Stomach (tissue), 4 donors: ENCODE measurements at regions not wholly inside any gene's neighbourhood (a gene's known extent, or its start where the extent isn't known, plus 50 kb on each side); places are given as distances from the start of the nearest gene placed in this dataset.
"Not testable (repeated sequence)": the region's sequence is repeated elsewhere in the genome, so short reads cannot be mapped to it uniquely, and the experiment has no call there.

Source experiments
- CTCF ChIP-seq, 7 experiments: fragments of 450-650 bp in 4 of 7; fragments of 200-600 bp in 3 of 7; sonication (generic) in 3 of 7; IDR thresholded peaks; one replicate each; pipeline ENCODE4 v1.5.1; 2016 to 2019; ENCODE audit warnings: antibody characterized with exemption in 7 of 7, control low read depth in 2 of 7, mild to moderate bottlenecking in 1 of 7
- EP300 ChIP-seq: sonication (generic); formaldehyde crosslinking; IDR thresholded peaks from one replicate; pipeline ENCODE4 v1.6.1; 2017; ENCODE audit warnings: antibody characterized with exemption
- POLR2A ChIP-seq, 4 donors: fragments of 450-650 bp; IDR thresholded peaks; one replicate each; pipeline ENCODE4 v1.6.1; 2016; ENCODE audit warnings: antibody characterized with exemption in 4 of 4, control low read depth in 2 of 4, mild to moderate bottlenecking in 1 of 4, moderate library complexity in 1 of 4

GRCh38 chr14:24696280-24696920, 62.4 kb upstream of the GZMB start:
- TF ChIP-seq CTCF (IDR thresholded peaks at IDR 0.05); EP300; POLR2A (IDR thresholded peaks at IDR 0.05): not testable (repeated sequence)
